Endothelial cell of hepatic sinusoid (primary cell): ENCODE measurements at regions not wholly inside any gene's neighbourhood (a gene's known extent, or its start where the extent isn't known, plus 50 kb on each side); places are given as distances from the start of the nearest gene placed in this dataset.

Source experiments
- in situ Hi-C: cut with HindIII; loops from 2 replicates; pipeline ENCODE4 v1.10.0; 2017; ENCODE audit warnings: low sequenced_read_pairs

DNA sequence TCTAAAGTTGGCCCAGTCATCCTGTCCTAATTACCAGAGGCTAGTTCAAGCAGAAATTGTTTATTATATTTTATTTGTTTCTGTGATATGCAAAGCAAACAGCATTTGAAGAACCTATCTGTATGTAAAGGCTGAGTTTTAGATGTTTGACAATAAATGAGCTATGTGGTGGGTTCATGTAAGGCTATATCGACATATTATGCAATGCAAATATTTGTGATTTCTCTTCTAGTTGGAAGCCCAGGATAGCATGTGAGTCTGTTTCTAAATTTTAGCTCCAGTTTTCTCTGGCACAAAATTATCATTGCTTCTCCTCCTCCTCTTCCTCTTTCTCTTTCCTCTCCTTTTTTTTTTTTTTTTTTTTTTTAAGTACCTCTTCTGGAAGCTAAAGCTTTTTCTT is 263.2 kb upstream of the LMCD1 start:
- in situ Hi-C loops: no loop called here

DNA sequence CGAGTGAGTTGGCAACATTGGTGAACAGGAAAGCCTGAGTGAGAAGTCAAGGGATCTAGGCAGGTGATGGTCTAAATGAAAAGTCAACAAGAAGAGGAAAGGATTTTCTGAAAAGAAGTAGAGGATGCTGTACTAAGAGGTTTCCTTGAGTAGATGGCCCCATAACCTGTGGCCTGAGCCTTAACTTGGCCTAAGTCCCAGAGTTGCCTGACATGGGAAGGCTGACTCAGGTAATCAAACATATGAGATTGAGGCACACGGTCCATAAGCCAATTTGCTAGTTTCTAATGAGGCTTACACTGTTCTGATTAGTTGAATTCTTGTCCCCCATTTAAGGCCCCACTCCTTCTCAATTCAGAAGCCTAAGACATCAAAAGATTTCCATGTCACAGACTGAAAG is 262.5 kb upstream of the LMCD1 start:
- in situ Hi-C loops: no loop called here

DNA sequence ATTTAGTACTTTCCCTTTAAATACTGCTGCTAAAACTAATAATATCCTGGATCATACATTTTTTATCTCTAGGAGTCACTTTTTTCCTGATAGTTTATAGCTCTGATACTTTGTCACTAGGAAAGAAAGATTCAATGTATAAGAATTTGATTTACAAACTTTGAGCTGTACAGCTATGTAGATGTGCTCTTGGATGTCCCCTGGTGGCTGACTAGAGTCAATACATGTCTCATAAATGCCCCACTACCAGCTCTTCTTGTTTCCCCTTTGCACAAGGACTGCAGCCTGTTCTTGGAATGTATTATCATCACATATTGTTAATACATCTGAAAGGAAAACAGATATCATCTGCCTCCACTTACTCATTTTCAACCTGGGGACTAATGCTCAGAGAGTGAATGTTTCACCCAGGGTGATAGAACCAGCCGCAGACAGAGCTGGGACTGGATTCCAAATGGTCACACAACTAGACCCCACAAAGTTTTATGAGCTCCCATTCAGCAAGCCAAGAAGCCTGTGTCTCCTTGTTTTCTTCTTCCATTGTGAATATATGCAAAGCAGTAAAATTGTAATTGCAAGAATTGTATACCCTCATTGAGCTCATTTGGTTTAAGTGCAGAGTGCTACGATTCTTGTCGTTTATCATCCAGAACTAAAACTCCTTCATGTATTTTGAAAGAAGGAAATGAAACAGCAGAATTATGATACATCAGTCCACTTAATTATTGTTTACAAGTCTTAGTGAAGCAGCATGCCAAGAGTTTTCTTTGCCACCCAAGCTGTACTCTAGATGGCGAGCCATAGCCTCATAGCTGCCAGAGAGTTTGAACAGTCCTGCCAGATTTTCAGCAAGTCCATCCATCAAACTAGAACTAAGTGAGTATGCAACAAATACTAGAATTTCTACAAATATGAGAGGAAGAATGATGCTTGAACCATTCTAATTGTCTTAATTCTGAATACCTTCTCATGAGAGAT is 261.6 kb upstream of the LMCD1 start:
- in situ Hi-C loops: no loop called here

DNA sequence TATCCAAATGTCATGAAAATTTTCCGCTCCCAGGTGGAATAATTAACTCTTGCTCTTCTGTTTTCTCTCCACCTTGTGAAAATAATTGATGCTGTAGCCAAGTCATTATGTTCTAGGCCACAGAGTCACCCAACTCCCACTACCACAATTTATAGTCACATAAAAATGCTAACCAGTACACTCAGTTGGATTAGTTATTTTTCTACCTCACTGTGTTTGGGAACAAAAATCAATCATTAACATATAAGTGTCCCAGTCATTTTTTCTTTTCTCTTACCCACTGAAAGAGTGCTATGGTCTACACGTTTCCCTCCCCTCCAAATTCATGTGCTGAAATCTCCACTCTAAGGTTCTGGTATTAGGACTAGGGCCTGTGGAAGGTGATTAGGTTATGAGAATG is 255.6 kb upstream of the LMCD1 start:
- in situ Hi-C loops: no loop called here

DNA sequence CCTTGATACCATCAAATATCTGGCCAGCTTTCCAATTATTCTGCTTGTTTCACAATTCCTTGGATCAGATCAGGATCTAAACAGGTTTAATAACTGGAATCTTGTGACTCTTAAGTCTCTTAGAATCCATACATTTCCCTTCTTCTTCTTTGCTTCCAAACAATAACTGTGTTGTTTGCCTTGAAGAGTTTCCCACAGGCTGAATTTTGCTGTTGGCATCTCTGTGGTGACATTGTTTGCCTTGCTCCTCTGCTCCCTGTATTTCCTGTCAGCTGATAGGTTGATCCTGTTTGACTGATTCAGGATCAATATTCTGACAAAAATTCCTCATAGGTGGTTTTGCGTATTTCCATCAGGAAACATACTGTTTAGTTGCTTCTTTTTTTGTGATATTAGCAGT is 248.4 kb upstream of the LMCD1 start:
- in situ Hi-C loops: no loop called here

DNA sequence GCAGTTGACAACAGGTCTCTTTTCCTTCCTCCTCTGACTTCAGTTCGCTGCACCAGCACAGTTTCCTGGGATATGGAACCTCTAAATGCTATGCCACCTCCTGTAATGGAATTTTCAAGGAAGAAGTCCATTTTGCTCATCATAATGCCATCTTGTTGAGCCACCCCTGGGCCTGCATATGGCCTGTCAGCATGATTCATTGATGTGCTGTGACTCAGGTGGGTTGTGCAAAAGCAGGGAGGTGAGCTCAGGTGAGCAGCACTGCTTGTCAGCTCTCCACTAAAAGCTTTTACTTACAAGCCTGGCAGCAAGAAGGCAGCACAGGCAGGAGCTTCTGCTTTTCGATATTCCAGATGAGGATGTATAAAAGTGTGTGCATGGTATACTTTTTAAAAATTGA is 247.1 kb upstream of the LMCD1 start:
- in situ Hi-C loops: no loop called here

DNA sequence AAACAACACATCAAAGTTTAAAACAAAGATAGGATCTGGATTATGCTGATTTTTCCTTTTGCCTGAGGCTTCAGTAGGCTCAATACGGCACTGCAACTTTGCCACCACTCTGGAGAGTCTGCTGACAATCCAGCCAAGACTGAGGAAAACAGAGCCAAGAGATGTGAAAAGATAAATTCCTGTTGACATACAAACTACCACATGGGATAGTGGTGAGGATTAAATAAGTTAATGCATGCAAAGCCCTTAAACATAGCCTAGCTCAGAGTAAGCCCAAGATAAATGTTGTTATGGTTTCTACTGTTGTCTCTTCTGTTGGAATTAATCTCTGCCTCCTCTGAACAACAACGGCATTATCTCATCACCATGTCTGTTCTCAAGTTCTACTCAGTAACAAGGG is 245.9 kb upstream of the LMCD1 start:
- in situ Hi-C loops: no loop called here

DNA sequence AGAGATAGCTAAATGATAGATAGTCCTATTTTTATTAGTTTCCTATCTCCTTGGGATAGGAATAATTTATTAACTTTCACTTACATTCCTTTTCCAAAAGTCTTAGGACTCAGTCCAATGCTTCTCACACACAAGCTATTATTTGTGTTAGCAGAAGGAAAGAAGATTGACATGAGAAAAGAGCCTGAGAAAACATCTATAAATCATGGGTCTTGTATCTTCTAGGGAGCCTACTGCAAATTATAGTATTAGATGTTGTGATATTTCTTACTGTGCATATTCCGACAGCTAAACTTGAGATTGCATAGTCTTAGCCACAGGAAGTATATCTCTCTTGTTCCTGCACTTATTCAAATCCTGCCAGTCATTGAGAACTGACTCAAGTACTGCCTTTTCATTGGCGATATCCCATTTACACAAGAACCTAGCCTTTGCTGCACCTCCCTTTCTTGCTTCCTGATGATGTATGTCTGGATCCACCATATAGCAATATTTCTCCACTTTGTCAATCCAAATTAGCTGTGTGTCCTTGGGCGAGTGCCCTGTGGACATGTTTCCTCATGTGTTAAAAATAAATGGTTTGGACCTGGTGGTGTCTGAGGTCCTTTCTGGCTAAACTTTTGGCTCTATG is 245.1 kb upstream of the LMCD1 start:
- in situ Hi-C loops: no loop called here

DNA sequence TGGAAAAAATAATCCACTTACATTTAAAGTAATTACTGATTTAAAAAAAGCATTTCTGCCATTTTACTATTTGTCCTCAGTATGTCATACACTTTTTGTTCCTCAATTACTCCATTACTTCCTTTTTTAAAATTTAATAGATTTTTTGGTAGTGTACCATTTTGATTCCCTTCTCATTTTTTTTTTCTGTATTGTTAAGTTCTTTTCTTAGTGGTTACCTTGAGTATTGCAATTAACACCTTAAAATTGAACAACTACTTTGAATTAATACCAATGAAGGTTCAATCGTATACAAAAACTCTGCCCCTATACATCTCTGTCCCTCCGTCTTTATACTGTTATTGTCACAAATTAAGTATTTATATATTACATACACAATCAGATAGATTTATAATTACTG is 240.6 kb upstream of the LMCD1 start:
- in situ Hi-C loops: no loop called here

DNA sequence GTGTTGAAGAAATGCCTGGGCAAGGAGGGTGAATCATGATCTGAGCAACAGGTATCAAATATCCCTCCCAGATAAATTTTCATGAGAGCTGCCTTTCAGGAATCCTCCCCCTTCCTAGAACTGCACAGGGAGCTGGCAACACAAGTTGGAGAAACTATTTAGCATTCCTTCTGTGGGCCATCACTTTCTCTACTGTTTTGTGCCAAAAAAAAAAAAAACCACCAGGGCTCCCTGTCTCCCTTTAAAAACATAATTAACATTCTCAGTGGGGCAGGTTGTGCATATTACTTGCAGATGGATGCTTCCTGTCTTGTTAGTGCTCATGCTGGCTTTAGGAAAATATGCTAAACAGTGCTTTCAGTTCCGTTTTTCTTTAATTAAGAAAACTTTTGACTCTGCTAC is 234.9 kb upstream of the LMCD1 start:
- in situ Hi-C loops: no loop called here

DNA sequence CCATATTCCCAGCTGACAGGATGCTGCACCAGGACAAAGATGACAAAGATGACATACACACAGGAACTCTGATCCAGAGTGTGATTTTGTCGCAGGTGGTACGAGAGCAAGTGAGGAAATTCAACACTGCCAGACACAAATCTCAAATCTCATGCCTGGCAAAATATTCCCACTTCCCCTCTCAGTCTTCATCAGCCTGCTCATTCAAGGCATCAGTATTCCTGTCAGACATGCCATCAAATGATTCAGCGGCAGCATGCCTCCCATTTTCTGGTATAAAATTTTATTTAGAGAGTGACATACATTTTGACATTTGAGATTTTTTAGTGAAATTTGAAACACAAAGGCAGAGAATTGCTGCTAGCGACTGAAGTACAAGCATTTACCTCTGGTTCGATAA is 228.1 kb upstream of the LMCD1 start:
- in situ Hi-C loops: no loop called here

DNA sequence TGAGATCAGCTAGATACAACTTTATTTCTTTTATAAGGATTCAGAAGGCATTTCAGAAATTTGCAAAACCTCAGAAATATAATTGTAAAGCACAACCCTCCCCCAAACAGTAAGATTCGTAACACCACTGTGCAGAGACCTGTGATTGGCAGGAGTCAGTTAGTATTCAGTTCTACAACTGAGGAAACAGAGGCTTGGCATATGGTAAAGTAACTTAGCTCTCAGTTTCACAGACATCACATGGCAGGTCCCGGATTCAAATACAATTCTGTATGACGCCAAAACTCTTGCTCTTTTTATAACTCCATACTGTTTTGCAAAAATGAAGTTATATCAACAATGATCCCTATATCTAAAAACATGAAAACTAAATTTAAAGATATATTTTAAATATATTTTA is 225.6 kb upstream of the LMCD1 start:
- in situ Hi-C loops: no loop called here

DNA sequence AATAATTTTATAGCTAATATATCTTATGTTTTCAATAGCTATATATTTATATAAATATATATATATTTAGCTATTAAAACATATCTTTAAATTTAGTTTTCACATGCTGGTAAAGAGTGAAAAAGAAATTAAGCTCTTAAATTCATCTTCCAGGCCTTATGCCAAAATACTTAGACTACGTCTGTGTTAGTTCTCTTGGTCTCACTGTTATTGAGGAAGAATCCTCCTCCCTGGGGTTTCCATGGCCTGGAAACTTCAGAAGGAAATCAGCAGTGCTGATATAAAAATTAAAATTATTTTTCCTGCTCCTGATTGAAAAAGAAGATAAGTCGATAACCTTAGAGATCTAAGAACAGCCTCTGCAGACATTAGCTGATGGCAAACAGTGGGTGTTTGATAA is 225.1 kb upstream of the LMCD1 start:
- in situ Hi-C loops: no loop called here

DNA sequence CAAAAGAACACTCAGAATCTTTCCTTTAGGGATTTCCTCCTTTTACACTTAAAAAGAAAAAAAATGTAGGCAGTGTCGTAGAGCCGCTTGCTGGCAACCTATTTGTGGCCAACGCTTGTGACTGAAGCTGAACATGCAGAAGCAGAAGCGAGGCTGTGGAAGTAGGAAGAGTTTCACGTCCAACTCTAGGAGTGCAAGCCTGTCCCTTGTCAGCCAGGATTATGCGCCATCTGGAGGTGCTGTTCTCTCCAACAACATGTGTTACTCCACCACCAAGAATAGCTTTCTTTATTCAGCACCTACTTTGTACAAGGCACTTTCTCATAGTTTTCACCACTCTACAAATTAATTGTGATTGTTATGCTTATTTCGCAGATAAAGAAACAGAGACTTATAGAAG is 223.2 kb upstream of the LMCD1 start:
- in situ Hi-C loops: no loop called here

DNA sequence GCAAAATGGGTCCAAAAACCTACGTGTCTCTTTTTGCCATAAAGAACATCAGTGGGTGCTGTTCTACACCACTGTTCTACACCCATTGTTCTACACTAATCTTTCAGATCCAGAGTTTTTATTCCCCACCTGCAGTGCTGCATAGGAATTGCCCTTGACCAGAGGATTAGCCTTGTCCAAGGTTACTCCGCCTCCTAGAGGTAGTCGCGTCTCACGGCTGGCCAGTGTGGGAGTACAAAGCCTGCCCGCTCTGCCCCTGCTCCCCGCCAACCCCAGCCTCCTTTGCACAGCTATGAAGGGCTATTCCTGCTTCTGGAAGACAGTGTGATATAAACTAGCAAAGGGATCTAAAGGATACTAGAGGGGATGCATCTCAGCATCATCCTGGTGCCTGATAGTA is 222.1 kb upstream of the LMCD1 start:
- in situ Hi-C loops: no loop called here

DNA sequence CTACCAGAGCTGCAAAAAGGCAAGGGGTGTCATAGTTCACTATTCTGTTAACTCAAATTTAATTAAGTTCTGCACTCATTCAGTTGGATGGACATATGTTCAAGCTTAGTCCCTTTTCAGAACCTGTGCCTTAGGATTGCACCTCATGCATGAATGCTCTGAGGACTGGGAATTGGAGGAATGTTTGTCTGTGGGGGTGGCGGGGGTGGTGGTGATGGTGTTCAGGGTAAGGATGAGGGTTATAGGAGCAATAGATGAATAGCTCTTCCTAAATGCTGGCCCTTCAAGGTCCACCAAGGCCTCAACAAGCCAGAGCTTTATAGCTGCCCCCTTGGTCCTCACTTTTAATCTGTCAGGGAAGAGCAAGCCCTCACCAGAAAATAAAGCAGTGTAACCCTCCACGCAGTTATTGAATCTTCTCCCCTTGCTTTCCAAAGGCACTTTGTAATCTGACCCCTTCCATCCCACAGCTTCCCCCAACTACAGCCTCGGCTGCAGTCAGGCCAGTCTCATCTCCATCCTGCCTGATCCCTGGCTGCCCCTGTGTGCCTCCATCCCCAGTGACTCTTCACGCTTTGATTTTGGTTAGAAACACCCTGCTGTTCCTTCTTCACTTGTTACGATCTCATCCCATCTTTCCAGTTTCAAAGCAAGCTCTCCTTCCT is 221.6 kb upstream of the LMCD1 start:
- in situ Hi-C loops: no loop called here

DNA sequence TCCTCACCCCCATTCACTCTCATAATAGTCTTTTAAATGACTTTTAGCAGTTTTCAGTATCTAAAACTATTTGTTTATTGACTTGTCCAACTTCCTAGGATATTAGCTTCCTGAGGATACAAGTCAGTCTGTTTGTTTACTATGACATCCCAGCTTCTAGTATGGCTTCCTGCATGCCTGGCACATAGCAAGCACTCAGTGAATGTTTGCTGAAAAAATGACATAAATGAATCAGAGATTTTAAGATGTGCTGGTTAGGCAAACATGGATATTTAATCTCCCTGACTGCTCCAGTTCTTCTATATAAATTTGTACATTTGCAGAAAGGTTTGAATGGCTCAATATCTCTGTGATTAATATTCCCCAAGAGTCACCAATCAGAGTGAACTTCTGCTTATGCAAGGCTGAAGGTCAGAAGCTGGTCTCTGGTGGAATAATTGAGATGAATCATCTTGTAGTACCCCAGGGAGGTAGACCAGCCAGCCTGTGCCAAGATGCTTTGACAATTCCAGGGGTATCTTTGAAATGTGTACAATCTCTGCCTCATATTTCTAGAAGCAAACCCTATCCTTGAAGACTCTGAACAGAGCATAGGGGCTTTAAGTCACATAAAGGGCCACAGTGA is 219.0 kb upstream of the LMCD1 start:
- in situ Hi-C loops: no loop called here

DNA sequence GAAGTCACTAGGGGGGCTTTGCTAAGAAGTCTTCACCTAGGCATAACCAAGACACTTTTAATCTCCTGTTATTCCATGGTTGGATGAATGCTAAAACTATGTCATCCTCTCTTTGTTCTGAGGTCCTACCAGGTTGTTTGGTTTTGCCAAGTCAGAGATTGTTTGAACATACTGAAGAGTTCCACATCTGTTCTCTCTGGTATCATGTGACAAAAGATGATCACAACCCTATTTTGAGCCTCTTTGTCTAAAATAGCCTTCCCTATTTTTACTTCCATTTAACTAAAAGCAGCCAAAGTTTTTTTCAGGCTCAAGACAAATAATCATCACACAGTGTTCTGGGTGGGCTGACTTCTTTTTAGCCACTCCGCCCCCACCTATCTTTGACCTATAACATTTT is 218.4 kb upstream of the LMCD1 start:
- in situ Hi-C loops: no loop called here

DNA sequence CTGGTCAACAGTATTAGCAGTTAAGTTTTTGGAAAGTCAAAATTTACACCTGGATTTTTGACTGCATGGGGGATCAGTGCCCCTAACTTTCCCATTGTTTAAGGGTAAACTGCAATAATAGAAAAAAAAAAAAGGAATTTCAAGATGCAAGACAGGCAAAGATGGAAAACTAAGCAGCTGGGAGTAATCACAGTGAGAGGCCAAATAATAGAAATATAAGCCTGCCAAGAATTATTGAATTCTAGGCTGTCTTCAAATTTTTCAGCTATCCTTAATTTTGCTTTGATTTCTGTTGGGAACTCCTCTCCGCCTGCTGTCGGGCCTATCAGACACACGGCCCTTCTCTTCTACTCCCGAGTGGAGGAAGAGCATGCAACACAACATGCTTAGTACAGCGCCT is 215.5 kb upstream of the LMCD1 start:
- in situ Hi-C loops: no loop called here

DNA sequence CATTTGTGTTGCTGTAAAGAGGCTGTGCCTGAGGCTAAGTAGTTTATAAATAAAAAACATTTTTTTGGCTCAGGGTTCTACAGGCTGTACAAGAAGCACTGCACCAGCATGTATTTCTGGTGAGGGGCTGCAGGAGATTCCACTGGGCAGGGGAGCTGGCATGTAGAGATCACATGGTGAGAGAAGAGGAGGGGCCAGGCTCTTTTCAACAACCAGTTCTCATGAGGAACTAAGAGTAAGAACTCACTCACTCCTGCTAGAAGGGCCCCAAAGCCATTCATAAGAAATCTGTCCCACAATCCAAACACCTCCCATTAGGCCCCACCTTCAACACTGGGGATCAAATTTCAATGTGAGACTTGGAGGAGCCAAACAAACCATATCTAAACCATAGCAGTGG is 214.9 kb upstream of the LMCD1 start:
- in situ Hi-C loops: no loop called here

DNA sequence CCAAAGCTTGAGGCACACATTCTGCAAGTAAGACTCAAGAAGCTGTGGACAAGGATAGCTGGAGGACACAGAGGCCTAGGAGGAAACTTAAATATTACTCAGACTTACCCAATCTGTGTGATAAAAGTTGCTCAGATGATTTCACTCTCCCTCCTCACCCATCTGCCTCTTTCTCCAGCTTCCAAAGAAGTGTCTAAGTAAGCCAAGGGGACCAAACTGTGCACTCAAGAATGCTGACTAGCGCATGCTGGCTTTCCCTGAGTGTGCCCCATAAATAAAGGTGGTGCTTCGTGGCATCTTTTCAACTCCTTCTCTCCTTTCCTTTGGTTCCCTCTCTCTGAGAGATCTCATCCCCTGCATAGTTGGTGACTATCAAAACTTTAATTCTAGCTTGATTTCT is 211.0 kb upstream of the LMCD1 start:
- in situ Hi-C loops: no loop called here

DNA sequence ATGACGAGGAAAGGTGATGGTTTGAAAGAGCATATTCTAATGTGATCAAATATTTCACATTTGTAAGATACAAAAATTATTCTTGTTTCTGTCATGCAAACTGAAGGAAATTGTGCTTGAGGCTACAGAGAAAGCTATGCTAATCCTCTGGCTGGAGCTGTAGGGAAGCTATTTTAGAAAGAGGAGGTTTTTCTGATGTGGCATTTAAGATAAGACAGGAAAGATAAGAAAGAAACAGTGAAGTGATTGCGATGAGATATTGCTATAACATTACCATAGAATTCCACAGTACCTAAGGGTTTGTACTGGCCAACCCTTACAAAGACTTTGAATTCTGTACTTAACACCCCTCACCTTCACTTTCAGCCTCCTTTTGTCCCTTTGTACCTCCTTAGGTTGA is 205.2 kb upstream of the LMCD1 start:
- in situ Hi-C loops: no loop called here
